ENCODE measurements at regions not wholly inside any gene's neighbourhood (a gene's known extent, or its start where the extent isn't known, plus 50 kb on each side); places are given as distances from the start of the nearest gene placed in this dataset.

- Histone ChIP-seq H3K27ac (no peak overlapping the region), H3K4me1 (peaks cover 0 to 3% (median 0%) of the 10 kb centered on the region in 4 donors), H3K4me3 (no peak overlapping the region), H3K27me3 (no peaks in the 10 kb centered on the region), H3K9me3 (peaks cover 0 to 13% (median 0%) of the 10 kb centered on the region in 3 donors), H3K36me3 (no peaks in the 10 kb centered on the region)
- TF ChIP-seq CTCF (IDR thresholded peaks at IDR 0.05), result no peak
- no peak for DNase-seq
- intact Hi-C loops (cut with DNase I; ENCODE audit: low total_unique reads), result no loop called here
Observed at GRCh38 chr9:108043585-108043984, 554.0 kb upstream of the KLF4 start.

GRCh38 chr9:108041551-108041950, 552.0 kb upstream of the KLF4 start:
- H3K27ac ChIP-seq, result no peak overlapping the region
- no peaks in the 10 kb centered on the region for H3K36me3 ChIP-seq

GRCh38 chr9:108040783-108041182, 551.2 kb upstream of the KLF4 start:
- Histone ChIP-seq H3K27ac (no peak overlapping the region), H3K27me3 (no peaks in the 10 kb centered on the region), H3K9me3 (peaks cover 0 to 13% (median 0%) of the 10 kb centered on the region in 3 donors), H3K4me3 (no peak overlapping the region), H3K36me3 (no peaks in the 10 kb centered on the region), H3K4me1 (peaks cover 0 to 3% (median 0%) of the 10 kb centered on the region in 4 donors)
- intact Hi-C loops (cut with DNase I; ENCODE audit: low total_unique reads), result no loop called here
- DNase-seq, result no peak
- no peak for TF ChIP-seq CTCF (IDR thresholded peaks at IDR 0.05)

More at GRCh38 chr9:108041551-108041950, 552.0 kb upstream of the KLF4 start:
- no peak for TF ChIP-seq CTCF (IDR thresholded peaks at IDR 0.05)
- Histone ChIP-seq H3K27me3 (no peaks in the 10 kb centered on the region), H3K4me1 (peaks cover 0 to 3% (median 0%) of the 10 kb centered on the region in 4 donors), H3K4me3 (no peak overlapping the region), H3K9me3 (peaks cover 0 to 13% (median 0%) of the 10 kb centered on the region in 3 donors)
- DNase-seq, result no peak
- intact Hi-C loops (cut with DNase I; ENCODE audit: low total_unique reads), result no loop called here

- Histone ChIP-seq H3K27me3 (no peaks in the 10 kb centered on the region), H3K4me1 (peaks cover 0 to 3% (median 0%) of the 10 kb centered on the region in 4 donors), H3K36me3 (no peaks in the 10 kb centered on the region), H3K27ac (no peak overlapping the region), H3K4me3 (no peak overlapping the region), H3K9me3 (peaks cover 0 to 10% (median 0%) of the 10 kb centered on the region in 3 donors)
- no peak for DNase-seq
- intact Hi-C loops (cut with DNase I; ENCODE audit: low total_unique reads), result no loop called here
- no peak for TF ChIP-seq CTCF (IDR thresholded peaks at IDR 0.05)
Observed at GRCh38 chr9:108039493-108039892, 549.9 kb upstream of the KLF4 start.

- no peak for DNase-seq
- Histone ChIP-seq H3K36me3 (no peaks in the 10 kb centered on the region), H3K27me3 (no peaks in the 10 kb centered on the region), H3K9me3 (peaks cover 0 to 6% (median 0%) of the 10 kb centered on the region in 3 donors), H3K4me3 (no peak overlapping the region), H3K4me1 (peaks cover 0 to 3% (median 0%) of the 10 kb centered on the region in 4 donors), H3K27ac (no peak overlapping the region)
- TF ChIP-seq CTCF (IDR thresholded peaks at IDR 0.05), result no peak
- intact Hi-C loops (cut with DNase I; ENCODE audit: low total_unique reads), result no loop called here
Observed at GRCh38 chr9:108039012-108039411, 549.4 kb upstream of the KLF4 start.

GRCh38 chr9:108035487-108035886, 545.9 kb upstream of the KLF4 start:
- H3K4me3 ChIP-seq, result no peak overlapping the region
- DNase-seq, result no peak
- H3K27me3 ChIP-seq, result no peaks in the 10 kb centered on the region
- no peak overlapping the region for H3K27ac ChIP-seq
- H3K36me3 ChIP-seq, result no peaks in the 10 kb centered on the region
- no peaks in the 10 kb centered on the region for H3K9me3 ChIP-seq
- TF ChIP-seq CTCF (IDR thresholded peaks at IDR 0.05), result no peak
- intact Hi-C loops (cut with DNase I; ENCODE audit: low total_unique reads), result no loop called here
- no peaks in the 10 kb centered on the region for H3K4me1 ChIP-seq
